Epithelial cell of esophagus (primary cell): ENCODE measurements at regions not wholly inside any gene's neighbourhood (a gene's known extent, or its start where the extent isn't known, plus 50 kb on each side); places are given as distances from the start of the nearest gene placed in this dataset.

Source experiments
- DNase-seq: peaks from one replicate; pipeline ENCODE4 v3.0.0; 2010; ENCODE audit warnings: low read depth
- H3K4me3 ChIP-seq: 2 replicates; pipeline ENCODE4 v1.5.1; 2011; ENCODE audit warnings: mild to moderate bottlenecking, low read length, control low read depth
- TF ChIP-seq, protein P1 (sequence below): IDR thresholded peaks from 2 replicates; pipeline ENCODE4 v1.5.1; 2011; ENCODE audit warnings: low read depth, mild to moderate bottlenecking, low read length, control low read depth, inconsistent platforms; ENCODE audit not compliant: insufficient read depth; ENCODE audit errors: missing control alignments

DNA sequence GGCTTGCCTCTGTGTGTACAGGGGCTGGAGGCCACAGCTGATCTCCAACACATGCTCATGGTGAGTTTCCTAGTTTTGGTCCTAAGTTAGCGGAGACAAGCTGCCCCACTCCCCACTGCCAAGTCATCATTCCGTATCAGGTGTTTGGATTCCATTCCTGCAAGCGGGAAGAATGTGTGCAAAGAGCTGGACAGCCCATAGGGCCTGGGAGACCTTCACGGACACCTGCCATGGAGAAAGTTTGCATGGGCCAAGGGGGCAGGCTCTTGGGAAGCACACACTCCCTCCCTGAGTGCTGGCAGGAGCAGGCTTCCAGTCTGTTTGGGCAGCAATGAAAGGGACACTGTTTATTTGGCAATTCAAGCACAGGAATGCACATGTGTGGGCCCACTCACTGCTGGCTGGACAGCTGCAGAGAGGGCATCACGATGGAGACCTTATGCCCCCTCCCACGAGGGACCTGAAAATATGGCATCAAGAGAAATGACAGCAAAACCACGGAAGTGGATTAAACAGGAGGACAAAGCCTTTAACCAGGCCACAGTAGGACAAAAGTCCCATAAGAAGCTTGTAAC lies 149.7 kb downstream of the KLF13 start:
- no peak for DNase-seq
- H3K4me3 ChIP-seq, result no peak overlapping the region
- TF ChIP-seq, protein P1, sequence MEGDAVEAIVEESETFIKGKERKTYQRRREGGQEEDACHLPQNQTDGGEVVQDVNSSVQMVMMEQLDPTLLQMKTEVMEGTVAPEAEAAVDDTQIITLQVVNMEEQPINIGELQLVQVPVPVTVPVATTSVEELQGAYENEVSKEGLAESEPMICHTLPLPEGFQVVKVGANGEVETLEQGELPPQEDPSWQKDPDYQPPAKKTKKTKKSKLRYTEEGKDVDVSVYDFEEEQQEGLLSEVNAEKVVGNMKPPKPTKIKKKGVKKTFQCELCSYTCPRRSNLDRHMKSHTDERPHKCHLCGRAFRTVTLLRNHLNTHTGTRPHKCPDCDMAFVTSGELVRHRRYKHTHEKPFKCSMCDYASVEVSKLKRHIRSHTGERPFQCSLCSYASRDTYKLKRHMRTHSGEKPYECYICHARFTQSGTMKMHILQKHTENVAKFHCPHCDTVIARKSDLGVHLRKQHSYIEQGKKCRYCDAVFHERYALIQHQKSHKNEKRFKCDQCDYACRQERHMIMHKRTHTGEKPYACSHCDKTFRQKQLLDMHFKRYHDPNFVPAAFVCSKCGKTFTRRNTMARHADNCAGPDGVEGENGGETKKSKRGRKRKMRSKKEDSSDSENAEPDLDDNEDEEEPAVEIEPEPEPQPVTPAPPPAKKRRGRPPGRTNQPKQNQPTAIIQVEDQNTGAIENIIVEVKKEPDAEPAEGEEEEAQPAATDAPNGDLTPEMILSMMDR, result no peak

DNA sequence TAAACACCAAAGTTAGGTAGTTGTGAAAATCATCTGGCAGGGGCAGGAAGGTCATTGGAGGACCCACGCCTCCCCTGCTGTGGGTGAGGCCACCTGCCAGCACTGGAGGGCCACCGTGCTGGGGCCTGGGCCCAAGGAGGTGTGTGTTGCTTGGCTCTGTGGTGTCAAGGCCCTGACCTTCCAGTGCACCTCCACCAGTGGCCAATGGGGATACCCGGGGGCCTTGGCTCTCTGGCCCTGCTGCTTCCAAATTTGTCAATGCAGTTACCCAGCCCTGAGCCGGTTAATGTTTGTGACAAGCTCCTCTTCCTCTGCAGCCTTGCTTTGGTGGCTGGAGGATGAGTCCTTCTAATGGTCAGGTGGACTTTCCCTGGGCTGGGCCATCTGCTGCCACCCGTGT lies 150.2 kb downstream of the KLF13 start:
- TF ChIP-seq, protein P1, result no peak
- no peak overlapping the region for H3K4me3 ChIP-seq
- no peak for DNase-seq

DNA sequence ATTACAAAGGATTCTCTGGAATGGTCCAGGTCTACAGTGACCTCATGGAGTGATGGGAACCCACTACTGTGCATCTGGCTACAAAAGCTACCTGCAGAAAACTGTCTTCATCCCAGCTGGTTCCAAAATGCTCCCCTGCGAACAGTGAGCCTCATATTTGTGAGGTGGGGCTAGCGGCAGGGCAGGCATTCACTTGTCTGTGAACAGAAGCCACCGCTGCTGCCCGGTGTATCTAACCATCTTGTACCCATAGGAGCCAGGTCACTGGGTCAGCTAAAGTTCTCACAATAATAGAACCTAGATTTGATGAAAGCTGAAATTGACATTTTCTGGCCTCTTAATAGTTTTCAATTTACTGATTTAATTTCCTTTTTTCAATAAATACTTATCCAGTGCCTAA lies 150.7 kb downstream of the KLF13 start:
- TF ChIP-seq, protein P1, result no peak
- no peak for DNase-seq
- no peak overlapping the region for H3K4me3 ChIP-seq

DNA sequence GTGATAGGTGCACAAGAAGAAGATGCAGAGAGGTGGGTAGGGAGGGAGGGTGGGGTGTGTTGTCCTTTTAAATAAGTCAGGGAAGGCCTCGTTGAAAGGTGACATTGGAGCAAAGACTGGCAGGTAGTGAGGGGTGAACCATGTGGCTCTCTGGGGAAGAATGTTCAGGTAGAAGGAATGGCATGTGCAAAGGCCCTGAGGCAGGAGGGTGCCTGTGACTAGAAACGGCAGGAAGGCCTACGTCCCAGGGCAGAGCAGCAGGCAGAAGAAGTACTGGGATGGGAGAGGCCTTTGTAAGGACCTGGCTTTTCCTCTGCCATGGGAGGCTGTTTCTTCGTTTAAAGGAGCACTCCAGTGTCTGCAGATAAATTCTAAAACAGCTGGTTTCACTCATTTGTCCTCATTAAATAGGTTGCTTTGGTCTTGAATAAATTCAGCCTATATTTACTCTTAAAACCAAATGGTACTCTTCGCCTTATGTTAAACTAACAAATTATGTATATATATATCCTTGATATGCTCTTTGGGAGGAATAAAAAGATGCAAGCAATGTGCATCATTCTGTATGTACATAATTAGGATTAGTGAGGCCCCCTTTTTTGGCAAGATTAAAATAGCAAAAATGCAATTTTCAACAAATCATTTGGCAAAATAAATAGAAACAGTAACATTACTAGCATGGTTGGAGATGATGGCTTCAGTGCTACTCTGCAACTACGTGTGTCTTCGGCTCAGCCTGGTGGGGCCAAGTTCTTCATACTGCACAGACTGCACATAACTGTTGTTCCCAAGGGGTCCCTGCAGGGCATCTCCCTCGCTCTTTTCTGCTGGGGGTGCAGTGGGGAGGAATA lies 151.4 kb downstream of the KLF13 start:
- TF ChIP-seq, protein P1, result no peak
- DNase-seq, result no peak
- H3K4me3 ChIP-seq, result no peak overlapping the region

DNA sequence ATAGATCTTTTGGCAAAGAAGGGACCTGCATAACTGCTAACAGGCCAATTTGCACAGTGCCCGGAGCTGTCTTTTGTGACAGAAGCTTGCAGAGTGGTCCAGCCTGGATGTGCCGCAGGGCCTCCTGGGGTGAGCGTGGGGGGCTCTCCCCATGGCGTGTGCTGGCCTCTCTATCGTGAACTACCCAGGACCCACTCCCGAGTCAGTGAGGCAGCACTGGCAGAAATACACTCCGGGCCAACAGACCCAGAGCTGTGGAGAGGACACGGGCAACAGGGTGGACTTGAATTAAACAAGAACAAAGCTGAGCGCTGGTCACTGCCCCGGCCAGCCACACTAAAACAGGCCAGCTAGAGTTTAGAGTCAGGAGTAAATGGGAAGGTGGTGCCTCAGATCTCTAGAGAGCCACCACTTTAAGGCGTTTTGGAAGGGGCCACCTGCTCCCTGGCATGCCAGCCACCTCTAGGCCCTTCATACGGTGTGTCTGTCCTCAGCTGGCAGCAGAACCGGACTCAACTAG lies 152.1 kb downstream of the KLF13 start:
- H3K4me3 ChIP-seq, result no peak overlapping the region
- DNase-seq, result no peak
- TF ChIP-seq, protein P1, result no peak

DNA sequence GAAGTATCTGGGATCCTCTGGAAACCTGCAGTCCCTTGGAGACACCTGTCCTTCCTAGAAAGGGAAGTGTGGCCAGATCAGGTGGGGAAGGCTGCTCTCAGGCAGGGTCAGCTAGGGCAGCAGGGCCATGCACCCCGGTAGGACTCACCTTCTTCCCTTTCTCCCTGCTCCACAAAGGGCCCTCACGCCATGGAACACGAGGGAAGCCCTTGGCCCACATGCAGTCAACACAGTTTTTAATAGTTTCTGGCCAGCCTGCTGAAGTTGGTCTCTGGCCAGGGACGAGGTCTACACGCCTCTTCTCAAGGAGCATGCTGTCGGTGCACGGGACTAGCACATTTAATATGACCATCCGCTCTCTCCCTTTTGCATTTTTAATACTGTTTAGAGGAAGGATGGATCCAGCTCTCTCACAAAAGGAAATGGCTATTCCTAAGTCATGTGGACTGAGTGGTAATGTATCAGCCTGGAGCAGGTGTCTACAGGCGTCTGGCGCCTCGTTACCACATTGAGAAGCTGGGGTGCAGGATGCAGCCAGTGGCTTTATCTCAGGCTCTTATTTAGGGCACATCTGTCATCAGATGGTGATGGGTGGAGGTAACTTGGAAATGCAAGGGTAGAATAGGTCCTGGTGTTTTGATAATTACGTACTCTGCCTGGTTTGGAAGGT lies 153.9 kb downstream of the KLF13 start:
- H3K4me3 ChIP-seq, result no peak overlapping the region
- TF ChIP-seq, protein P1, result no peak
- no peak for DNase-seq
